Tibial artery (tissue), 4 donors: ENCODE measurements at regions not wholly inside any gene's neighbourhood (a gene's known extent, or its start where the extent isn't known, plus 50 kb on each side); places are given as distances from the start of the nearest gene placed in this dataset.

Experiments used
- DNase-seq, 2 donors: peaks; one replicate each; pipeline ENCODE4 v3.0.0-alpha.2; 2019
- H3K27ac ChIP-seq, 2 donors: fragments of 200-600 bp; sonication (generic) in 1 of 2; 1 replicate in 1 of 2; 2 replicates in 1 of 2; pipeline ENCODE4 v1.5.1; 2018 to 2019; ENCODE audit warnings: mild to moderate bottlenecking in 1 of 2
- H3K27me3 ChIP-seq, 2 donors: fragments of 200-600 bp; sonication (generic) in 1 of 2; one replicate each; pipeline versions ENCODE4 v1.5.1 to v1.6.0; 2016 to 2019
- H3K36me3 ChIP-seq, 3 donors: fragments of 200-600 bp; sonication (generic) in 2 of 3; one replicate each; pipeline ENCODE4 v1.5.1; 2016 to 2019; ENCODE audit warnings: mild to moderate bottlenecking in 2 of 3
- H3K4me1 ChIP-seq, 4 donors: fragments of 200-600 bp; sonication (generic) in 2 of 4; 1 replicate in 3 of 4; 2 replicates in 1 of 4; pipeline ENCODE4 v1.5.1; 2016 to 2019
- H3K4me3 ChIP-seq, 2 donors: fragments of 200-600 bp; sonication (generic) in 1 of 2; 1 replicate in 1 of 2; 2 replicates in 1 of 2; pipeline ENCODE4 v1.5.1; 2018 to 2019; ENCODE audit warnings: mild to moderate bottlenecking in 2 of 2
- H3K9me3 ChIP-seq, 3 donors: fragments of 200-600 bp; sonication (generic) in 1 of 3; one replicate each; pipeline ENCODE4 v1.5.1; 2016 to 2019
- CTCF ChIP-seq, 2 experiments: fragments of 200-600 bp in 1 of 2; fragments of 450-650 bp in 1 of 2; IDR thresholded peaks; one replicate each; pipeline ENCODE4 v1.5.1; 2017 to 2019; ENCODE audit warnings: antibody characterized with exemption in 2 of 2, mild to moderate bottlenecking in 1 of 2, moderate library complexity in 1 of 2
- intact Hi-C: fragments of 100-400 bp; cut with DNase I; formaldehyde crosslinking; loops from one replicate; pipeline ENCODE4 v1.15.0; 2023; ENCODE audit warnings: low total_unique reads

DNA sequence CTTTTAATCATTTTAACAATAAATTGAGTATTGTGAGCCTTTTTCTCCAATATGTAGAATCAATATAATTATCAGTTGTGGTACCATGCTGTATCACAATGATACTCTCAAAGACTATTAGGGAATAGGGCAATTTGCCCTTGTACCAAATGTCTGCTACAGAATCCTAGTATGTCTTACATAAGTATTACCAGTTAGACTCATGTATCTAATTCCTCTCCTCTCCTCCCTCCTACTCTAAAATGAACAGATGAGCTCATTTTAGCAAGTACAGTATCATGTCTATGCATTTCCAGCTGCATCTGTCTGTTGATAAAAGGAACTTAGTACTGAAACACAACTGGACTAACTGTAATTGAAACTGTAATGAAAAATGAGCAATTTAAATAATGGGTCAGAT, 124.3 kb upstream of the ATP11B start:
- H3K27me3 ChIP-seq = no peaks in the 10 kb centered on the region
- intact Hi-C loops = no loop called here
- H3K9me3 ChIP-seq = no peaks in the 10 kb centered on the region
- TF ChIP-seq CTCF (IDR thresholded peaks at IDR 0.05) = no peak
- H3K4me3 ChIP-seq = no peak overlapping the region
- no peaks in the 10 kb centered on the region for H3K4me1 ChIP-seq
- H3K27ac ChIP-seq = no peak overlapping the region
- DNase-seq = no peak
- H3K36me3 ChIP-seq = no peaks in the 10 kb centered on the region

GRCh38 chr3:182671541-182671940, 121.8 kb upstream of the ATP11B start:
- H3K9me3 ChIP-seq = no peaks in the 10 kb centered on the region
- intact Hi-C loops = no loop called here
- H3K36me3 ChIP-seq = no peaks in the 10 kb centered on the region
- TF ChIP-seq CTCF (IDR thresholded peaks at IDR 0.05) = no peak
- no peaks in the 10 kb centered on the region for H3K4me1 ChIP-seq
- H3K4me3 ChIP-seq = no peak overlapping the region
- H3K27me3 ChIP-seq = peaks cover 0 to 8% of the 10 kb centered on the region in 2 donors
- H3K27ac ChIP-seq = no peak overlapping the region
- no peak for DNase-seq

- Histone ChIP-seq H3K9me3 (no peaks in the 10 kb centered on the region), H3K27me3 (peaks cover 0 to 10% of the 10 kb centered on the region in 2 donors), H3K4me3 (no peak overlapping the region), H3K36me3 (no peaks in the 10 kb centered on the region), H3K4me1 (no peaks in the 10 kb centered on the region), H3K27ac (no peak overlapping the region)
- intact Hi-C loops = no loop called here
- TF ChIP-seq CTCF (IDR thresholded peaks at IDR 0.05) = no peak
- no peak for DNase-seq
Observed at GRCh38 chr3:182671942-182672341, 121.4 kb upstream of the ATP11B start.

DNA sequence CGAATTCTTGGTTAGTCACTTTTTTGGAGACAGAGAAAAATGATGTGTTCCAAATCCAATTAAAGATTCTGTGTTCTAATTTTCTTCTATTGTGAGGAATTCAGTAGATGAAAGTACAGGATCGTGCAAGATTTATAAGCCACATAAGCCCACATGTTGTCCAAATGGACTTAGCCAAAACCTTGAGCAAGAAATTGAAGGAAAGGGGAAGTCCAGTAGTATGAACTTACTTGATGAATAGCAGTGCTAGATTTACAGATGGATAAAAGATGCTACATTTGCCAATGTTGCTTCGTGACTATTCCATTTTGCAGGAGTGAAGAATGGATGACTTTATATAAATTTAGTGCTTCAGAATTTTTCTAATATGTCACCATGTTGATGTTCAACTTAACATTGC, 120.0 kb upstream of the ATP11B start:
- Histone ChIP-seq H3K36me3 (no peaks in the 10 kb centered on the region), H3K27ac (no peak overlapping the region), H3K4me1 (no peaks in the 10 kb centered on the region), H3K9me3 (no peaks in the 10 kb centered on the region), H3K27me3 (peaks cover 0 to 13% of the 10 kb centered on the region in 2 donors), H3K4me3 (no peak overlapping the region)
- DNase-seq = no peak
- intact Hi-C loops = no loop called here
- no peak for TF ChIP-seq CTCF (IDR thresholded peaks at IDR 0.05)

DNA sequence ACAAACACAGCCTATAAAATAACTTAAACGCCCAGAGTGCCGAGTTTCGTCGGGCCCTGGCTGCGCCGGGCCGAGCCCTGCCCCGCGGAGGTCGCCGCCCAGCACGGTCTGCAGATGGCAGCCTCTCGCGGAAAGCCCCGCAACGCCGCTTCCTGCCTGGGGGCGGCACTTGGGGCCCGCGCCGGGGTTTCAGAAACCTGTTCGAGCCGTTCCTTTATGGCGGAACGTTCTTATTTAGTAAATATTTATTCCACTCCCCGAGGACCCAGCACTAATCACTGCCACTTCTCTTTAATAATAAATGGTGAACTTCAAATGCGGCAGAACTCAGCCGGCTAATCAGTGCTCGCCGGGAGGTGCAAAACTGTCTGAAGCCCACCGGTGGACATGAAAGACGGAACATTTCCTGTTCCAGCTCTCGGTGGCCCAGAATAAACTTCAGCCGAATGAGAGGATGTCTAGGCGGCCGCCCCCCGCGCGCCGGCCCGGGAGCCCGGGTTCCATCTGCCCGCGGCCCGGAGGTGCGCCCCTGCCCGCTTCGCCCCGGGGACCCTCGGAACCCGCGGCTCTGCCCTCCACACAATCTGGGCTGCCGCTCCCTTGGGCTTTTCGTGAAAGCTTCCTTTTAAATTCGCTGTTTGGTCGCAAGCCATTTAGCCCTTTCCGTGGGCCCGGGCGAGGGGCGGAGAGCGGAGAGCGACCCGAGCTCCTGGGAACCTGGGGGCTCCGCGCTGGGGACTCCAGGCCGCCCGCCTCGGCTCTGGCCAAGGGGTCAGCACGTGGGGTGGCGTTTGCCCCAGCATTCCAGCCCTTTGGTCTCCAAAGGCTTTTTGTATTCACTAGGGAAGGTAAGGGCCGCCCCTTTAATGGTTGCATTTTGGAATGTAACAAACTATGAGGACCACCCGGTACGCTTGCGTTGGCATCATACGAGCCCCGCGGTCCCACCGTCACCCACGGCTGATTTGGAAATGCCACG, 110.8 kb upstream of the ATP11B start:
- Histone ChIP-seq H3K9me3 (no peaks in the 10 kb centered on the region), H3K36me3 (no peaks in the 10 kb centered on the region), H3K4me1 (peaks cover 0 to 16% (median 13%) of the 10 kb centered on the region in 4 donors), H3K4me3 (peak overlapping the region; percentile 45 to 65), H3K27ac (no peak overlapping the region), H3K27me3 (peaks cover 0 to 44% of the 10 kb centered on the region in 2 donors)
- TF ChIP-seq CTCF (IDR thresholded peaks at IDR 0.05) = no peak
- intact Hi-C loops = no loop called here
- no peak for DNase-seq
